Stimulated activated naive CD8-positive, alpha-beta T cell treated with anti-CD3 and anti-CD28 coated beads, Interleukin-15, Interleukin-2, amounts not matched to agents 100 U/mL and 50 U/mL, for 24 hours (primary cell): ENCODE measurements at regions not wholly inside any gene's neighbourhood (a gene's known extent, or its start where the extent isn't known, plus 50 kb on each side); places are given as distances from the start of the nearest gene placed in this dataset.

Source experiments
- ATAC-seq: fragments of 150-1000 bp; cut with Tn5 transposase; one replicate; pipeline ENCODE4 v1.10.0; 2021
- DNase-seq: peaks from one replicate; pipeline ENCODE4 v3.0.0; 2021

DNA sequence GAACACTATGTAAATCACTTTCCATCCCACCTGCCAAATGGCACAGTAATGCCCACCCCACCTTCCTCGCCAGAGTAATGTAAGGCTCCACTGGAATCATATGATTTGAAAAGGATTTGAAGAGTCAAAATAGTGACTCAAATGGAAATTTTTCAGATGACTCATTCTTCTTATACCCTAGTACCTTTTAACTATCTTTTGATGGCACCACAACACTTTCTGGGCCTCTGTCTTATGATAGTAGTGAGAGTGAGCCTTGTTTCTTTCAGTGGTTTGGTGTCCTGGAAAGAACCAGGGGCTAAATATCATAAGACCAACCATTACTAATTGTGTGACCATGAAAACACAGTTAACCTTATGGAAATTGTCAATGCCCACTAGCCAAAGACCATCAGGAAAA, 235.4 kb upstream of the SLC14A2 start:
- ATAC-seq (peak; percentile 67), DNase-seq (no peak)

DNA sequence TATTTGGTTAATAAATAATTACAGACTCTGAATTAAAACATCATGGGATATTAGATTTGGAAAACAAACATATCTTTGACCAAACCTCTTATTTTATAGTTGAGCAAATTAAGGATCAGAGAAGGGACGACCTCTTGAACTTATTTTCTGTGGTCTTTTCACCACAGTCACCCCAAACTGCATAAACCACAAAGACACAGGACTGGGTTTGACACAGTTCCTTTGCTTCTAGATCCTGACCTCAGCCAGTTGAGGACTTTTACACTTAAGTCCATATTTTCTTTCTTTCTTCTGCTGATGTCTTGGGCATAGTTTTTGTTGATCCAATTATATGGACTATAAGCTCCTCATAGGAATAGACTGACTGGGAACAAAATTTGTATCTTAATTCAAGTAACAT, 234.0 kb upstream of the SLC14A2 start:
- DNase-seq, result no peak
- no peak for ATAC-seq

DNA sequence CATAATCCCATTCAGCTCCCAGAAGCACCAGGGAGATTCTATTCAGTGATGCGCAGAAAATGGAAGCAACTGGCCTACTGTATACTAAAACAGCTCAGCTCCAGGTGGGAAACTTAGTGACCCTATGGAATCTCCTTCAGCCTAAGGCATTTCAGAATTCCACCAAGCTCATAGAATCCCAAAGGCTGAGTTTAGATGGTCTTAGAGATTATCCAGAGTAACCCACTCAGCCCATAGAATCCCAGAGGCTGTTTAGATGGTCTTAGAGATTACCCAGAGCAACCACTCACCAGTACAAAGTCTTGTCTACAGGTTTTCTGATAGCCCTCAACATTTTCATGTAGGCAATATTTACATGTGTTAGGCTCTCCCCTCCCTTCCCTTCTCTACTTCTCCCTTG, 232.0 kb upstream of the SLC14A2 start:
- DNase-seq (no peak), ATAC-seq (no peak)

DNA sequence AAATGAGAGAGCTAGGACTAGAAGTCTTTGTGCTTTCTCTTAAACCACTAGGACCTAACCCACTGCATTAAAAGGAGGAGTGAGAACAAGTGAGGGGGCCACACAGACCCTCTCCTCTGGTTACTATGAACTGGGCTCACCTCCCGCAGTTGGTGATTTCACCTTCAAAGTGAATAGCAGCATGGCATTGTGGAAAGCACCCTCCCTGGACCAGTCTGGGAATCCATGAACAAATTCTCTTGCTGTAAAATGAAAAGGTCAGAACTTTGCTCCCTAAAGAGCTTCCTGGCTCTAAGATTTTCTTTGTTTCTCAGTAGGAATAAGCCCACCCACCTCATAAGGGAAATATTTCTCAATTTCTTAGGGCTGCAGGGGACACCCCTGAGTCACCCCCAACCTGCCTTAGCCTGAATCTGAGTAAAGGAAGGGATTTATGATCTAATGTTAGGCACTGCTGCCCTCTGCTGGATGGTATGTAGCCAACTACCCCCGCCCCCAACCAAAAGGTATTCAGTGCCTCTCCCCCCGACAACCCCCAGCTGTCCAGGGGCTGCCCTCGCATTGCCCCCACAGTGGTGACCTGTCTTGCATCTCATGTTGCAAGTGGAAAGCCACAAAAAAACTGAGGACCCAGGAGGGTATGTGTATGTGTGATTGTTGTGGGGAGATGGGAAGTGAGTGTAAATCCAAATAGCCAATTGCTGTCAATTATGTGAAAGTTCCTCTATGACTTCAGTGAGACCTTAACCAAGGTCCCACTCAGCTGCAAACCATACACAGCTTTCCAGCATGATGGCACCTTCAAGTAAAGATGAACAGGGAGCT, 230.9 kb upstream of the SLC14A2 start:
- DNase-seq (peak; percentile 59), ATAC-seq (peak; percentile 61)

DNA sequence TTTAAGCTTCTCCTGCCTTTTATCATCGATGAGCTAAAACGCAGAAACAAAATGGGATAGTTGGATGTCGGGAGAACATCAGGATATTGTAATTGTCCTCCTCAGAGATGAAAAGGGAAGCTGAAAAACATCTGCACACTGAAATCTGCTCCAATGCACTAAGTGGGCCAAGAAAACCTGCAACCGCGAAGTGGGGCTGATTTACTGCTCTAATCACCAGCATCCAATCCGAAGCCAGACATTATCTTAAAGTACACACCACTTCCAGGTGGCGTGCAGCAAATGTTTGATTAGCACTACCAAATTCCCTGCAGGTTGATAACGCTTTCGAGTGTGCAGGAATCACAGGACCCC, 230.3 kb upstream of the SLC14A2 start:
- DNase-seq, result no peak
- no peak for ATAC-seq

DNA sequence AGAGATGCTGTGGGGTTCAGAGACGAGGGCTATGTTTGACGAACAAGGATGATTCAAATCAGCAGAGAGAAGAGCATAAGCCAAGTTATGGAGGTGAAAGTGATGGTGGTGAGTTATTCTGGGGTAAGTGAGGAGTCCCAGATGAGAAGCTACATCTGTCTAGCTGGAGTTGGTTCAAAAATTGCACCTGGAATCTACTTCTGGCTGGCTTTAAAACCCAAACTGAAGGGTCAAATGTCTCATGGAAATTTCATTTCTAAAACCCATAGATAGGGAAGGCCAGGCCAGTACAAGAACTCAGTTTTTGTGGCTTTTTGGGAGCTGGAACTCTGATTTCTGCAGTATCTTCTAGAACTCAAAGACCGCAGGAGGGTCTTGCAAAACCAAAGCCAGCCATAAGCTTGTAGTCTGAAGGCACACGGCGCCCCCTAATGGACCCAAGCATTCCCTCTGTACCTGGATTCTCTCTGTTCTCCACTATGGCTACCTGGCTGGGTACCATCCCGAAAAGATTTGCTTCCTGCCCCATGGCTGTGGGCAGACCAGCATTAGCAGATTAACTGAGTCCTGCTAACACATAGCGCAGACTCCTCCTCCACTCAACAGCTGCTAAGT, 229.1 kb upstream of the SLC14A2 start:
- DNase-seq (peak; percentile 3), ATAC-seq (no peak)

DNA sequence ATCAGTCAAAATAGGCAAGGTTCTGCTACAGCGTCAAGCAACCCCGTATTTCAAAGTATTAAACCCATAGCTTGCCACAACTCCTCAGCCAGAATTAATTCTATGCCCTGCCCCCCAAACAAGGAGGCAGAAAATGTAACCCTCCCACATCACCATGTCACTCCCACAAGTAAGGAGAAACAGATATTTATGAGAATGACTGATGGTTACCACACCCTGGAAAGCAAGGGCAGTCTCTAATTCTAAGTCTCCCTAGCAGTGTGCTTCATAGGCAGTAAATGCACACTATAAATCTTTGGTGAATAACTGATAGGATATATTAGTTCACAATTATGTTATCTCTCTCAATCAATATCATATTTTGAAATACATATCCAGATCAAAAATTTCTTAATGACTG, 228.0 kb upstream of the SLC14A2 start:
- no peak for DNase-seq
- no peak for ATAC-seq

DNA sequence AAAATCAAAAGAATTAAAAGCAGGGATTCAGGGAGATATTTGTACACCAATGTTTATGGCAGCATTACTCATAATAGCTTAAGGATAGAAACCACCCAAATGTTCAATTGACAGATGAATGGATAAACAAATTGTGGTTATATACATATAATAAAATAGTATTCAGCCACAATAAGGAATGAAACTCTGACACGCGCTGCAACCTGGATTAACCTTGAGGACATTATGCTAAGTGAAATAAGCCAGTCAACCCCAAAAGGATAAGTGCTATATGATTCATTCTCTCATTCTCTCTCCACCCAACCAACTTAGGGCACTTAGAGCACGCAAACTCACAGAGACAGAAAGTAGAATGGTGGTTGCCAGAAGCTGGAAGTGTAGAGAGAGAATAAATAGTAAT, 216.8 kb upstream of the SLC14A2 start:
- no peak for DNase-seq
- no peak for ATAC-seq

DNA sequence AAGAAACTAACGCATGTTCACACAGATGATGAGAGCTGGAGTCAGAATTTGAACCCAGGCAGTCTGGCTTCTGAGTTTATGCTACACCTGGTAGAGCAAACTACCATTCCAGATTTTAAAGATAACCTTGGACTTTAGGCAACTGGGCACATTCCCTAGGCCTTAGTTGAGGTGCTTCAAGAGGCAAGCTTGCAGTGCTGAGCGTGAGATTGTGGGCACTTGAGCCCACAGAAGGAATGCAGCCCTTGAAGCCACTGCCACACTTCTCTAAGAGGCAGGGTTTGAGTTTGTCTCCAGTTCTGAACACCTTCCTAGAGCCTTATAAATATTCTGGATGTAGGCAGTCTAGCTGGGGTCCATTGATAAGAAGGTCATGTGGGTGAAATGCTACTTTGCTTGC, 216.1 kb upstream of the SLC14A2 start:
- DNase-seq (no peak), ATAC-seq (no peak)

DNA sequence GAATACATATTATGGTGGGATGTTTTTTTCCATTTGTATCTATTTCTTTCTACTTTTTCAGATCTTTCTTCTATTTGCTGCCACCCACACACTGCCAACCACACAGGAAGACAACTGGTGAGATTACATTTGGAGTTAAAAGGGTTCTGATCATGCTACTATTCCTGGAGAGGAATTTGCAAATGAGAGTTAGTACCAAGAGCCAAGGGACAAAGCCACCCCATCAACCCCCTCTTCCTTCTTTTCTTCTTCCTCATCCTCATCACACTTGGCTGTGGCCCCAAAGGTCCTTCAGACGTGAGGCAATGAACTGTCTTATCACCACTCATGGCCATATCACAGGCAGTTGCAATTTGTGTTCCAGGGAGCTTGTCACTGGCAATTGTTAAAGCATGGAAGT, 215.6 kb upstream of the SLC14A2 start:
- ATAC-seq, result no peak

DNA sequence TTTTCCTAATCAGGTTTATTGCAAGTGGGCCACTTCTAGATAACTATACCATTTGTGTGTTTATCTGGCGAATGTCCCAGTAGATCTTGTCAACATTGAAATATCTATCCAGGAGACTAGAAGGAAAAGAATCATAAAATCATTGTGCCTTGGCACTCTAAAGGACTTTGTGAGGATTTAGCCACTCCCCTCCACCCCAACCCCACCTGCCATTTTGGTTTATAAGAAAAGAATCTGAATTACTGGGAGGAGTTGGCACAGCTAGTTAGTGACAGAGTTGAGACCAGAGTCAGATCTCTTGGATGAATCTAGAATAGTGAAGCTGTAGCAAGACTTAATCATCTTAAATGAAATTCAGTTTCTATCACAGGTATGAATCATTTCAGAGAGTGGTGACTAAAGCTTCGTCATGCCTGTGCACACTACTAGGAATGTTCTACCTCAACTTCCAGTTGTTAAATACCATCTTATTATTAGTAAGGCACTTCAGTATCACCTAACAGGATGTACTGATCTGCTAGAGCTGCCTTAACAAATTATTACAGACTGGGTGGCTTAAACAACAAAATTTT, 212.7 kb upstream of the SLC14A2 start:
- ATAC-seq (peak; percentile 59), DNase-seq (no peak)

More for the DNA sequence above, 215.6 kb upstream of the SLC14A2 start:
- DNase-seq, result no peak

DNA sequence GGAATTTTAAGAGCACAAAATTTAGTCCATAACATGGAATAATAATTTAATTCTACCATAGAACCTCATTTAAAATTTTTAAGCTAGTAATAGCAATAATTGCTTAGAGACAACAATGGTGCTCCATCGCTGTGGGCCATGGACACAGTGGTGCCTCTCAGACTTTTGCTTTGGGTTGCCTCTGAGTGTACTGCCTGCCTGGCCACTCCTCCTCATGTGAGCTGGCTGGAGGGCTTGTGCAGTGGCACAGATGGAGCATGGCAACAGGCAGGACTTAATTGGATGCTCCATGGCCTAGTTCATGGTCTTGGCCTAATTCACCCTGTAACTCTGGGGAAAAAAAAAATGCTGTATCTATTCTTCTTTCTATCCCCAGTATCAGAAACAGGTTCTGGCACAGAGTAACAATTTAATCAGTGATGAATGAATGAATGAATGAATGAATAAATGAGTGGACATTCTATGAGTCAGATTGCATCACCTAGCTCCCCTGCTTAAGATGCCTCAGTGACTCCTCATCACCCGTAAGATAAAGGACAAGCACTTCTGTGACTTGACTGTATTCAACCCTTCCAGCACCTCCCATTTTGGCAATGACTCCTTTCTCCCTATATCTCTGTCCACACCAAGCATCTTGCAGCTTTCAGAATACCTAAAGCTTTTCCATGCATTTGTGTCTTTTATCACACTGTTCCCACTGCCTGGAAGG, 211.8 kb upstream of the SLC14A2 start:
- ATAC-seq, result peak; percentile 9

DNA sequence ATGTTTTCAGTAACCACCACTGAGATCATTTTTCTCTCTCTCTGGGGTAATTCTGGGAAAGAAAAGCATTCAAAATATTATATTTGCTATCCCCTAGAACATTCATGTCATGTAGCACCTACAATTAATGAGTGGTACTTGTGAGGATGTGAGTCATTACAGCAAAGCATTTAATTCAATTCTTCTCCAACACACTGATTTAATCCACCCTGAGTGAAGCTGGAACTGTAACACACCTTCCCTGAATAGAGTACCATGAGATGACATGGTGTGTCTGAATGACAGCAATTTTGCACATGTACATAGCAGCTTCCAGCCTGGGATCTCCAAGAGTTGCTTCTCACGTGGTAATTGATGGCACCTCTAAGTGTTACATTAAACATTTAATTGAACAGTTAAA, 207.1 kb upstream of the SLC14A2 start:
- DNase-seq (no peak), ATAC-seq (no peak)

More for the DNA sequence above, 211.8 kb upstream of the SLC14A2 start:
- DNase-seq, result no peak

DNA sequence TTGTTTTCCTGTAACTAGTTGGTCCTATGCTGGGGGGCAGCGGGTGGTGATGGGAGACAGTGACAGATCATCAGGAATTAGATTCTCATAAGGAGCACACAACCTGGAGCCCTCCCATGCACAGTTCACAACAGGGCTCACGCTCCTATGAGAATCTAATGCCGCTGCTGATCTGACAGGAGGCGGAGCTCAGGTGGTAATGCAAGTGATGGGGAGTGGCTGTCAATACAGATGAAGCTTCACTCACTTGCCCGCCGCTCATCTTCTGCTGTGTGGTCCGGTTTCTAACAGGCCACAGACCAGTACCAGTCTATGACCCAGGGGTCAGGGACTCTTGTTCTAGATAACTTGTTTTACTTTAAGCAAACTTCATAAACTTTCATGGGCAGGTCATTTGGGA, 205.3 kb upstream of the SLC14A2 start:
- DNase-seq (no peak), ATAC-seq (no peak)

DNA sequence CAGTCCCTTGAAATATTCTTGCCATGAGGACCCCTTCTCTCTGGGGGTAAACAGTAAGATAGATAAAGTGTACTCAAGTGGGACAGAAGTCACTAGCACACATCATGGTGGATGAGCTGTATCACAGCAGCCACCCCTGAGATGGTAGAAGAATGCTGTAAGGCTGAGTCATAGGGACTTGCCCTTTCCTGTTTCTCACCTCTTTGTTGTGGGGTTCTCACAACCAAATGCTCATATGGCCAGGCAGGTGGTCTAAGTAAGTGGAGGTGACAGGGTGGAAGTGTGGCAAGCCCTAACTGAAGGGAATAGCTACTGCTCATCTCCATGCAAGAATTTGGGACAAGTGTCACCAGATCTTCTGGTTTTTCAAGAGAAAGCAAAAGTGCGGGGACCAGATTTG, 202.7 kb upstream of the SLC14A2 start:
- ATAC-seq (peak; percentile 72), DNase-seq (no peak)

DNA sequence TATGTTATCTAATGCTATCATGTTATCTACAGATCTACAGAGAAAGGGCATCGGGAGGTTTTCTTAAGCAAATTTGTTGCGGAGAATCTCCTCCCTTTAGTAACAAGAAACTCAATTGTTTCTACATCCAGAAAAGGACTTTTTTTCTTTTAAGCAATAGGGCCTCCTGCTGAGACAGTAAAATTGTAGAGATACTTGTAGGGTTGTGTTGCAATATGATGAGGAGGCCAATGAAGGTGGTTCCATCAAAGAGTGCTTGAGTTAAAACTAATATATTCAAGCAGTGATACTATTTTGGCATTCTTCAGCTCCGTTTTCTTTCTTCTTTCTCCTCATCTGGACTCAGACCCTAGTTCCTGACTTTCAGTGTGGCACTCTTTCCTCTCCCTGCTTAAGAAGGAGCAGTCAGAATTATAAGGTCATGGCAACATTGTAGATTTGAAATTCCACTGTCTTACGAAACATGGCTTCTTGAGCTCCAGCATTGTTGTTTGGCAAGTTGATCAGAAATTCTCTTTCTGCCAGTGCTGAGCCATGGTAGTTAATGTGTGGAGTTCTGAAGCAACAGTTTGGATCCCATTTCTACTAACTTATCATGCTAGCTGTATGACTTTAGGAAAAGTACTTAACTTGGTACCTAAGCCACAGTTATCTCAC, 202.0 kb upstream of the SLC14A2 start:
- DNase-seq, result no peak
- no peak for ATAC-seq

DNA sequence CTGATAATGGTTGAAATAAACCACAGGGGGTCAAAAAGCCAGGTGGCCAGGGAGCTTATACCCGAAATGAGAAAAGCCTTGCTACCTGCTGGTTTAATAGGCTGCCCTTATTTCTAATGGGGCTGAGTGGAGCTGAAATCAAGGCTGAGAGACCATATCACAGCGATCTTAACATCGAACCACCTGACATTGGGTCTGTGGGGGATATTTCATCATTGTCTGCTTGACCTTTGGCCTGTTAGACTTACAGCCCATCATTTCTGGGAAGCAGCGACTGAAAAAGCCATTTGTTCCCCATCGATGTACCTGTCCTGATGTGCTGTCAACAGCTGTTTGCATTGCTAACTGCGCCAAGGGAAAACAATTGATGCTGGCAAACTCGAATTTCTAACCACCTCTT, 199.7 kb upstream of the SLC14A2 start:
- ATAC-seq, result no peak
- no peak for DNase-seq

DNA sequence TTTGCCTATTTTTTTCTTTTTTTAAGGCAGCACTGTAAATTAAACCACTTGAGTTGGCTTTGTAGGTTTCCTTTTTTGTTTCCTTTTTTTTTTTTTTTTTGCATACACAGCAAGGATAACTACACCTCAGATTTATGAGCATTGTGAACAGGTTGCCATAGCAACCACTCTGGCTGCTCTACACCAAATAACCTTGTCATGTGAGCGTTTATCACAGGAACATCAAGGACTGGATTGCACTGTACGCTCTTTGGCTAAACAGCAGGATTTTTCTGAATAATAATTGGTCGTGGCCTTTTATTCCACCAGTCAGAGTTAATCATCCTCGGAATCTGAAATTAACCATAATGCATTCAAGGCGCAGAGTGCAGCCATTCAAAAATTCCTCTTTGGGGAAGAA, 199.1 kb upstream of the SLC14A2 start:
- no peak for ATAC-seq
- no peak for DNase-seq

DNA sequence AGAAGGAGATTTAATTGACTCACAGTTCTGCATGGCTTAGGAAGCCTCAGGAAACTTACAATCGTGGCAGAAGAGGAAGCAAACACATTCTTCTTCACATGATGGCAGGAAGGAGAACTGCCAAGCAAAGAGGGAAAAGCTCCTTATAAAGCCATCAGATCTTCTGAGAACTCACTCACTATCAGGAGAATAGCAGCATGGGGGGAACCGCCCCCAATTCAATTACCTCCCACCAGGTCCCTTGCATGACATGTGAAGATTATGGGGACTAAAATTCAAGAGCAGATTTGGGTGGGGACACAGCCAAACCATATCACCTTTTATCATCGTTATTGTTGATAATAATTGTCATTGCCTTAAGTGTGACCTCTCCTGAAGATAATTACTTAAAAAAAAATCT, 197.9 kb upstream of the SLC14A2 start:
- DNase-seq (no peak), ATAC-seq (no peak)

DNA sequence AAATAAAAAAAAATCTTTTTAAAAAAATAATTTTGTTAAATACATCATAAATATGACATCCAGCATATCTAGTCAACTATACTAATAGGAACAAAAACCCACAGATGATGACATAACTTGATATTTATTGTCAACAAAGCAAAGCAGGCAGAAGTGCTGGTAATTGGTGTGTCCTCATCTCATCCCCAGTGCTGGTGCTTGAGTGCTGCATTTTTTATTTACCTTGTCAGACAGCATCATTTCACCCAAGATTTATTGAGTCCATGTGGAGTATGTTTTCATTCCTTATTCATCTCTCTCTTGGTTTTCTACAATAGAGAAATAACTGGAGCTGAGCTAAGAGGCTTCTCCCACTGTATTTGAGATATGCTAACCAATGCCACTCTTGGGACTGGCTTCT, 191.6 kb upstream of the SLC14A2 start:
- no peak for ATAC-seq
- no peak for DNase-seq

DNA sequence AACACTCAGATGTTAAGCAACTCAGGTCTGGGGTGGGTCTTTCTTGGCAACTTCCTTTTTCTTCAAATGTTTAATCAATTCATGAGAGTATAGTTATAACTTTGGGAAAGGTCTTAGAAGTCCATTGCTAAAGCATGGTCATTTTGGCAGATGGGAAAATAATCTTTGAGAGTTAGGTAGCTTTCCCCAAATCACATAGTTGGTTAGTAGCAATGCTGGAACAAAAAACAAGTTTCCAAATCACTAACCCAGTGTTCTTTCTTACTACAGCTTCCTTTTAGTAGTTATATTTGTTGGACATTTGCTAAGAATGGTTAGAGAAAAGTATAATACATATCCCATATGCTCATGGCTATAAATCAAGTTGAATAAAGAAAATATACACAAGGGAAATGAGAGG, 185.2 kb upstream of the SLC14A2 start:
- no peak for DNase-seq
- ATAC-seq, result no peak

DNA sequence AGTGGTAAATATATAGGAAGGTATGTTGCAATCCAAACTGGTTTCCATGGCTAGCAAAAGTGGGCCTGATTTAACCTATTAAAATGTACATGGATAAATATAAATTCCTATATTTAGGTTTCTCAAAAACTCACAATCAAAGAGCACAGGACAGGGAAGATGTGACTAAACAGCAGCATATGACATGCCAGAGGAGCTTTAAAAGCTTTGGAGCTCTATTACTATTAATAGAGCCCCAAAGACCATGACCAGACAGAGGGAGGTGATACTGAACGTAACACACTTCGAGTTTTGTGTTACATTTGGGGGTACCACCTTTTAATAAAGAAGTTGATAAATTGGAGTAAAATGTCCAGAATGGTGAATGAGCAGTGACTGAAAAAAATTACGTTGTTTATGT, 179.5 kb upstream of the SLC14A2 start:
- DNase-seq, result no peak
- ATAC-seq, result no peak

DNA sequence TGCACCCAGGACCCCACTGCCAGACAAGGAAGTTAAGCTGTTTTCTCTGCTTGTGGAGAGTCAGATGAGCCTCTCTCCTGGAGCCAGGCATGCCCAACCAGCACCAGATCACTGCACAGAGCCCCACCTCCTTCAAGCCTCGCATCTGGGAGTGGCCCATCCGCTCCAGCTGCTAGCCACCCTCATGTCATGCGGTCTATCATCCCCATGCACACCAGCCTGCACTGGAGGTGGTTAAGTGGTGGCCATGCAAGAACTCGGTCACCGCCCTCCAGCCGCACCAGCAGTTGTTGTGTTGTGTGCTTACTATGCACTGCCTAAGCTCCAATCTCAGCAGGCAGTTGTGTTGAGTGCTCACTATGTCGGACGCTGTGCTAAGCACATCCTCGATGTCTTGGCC, 177.9 kb upstream of the SLC14A2 start:
- DNase-seq (no peak), ATAC-seq (no peak)
